GOT3 (cell line): ENCODE measurements at regions not wholly inside any gene's neighbourhood (a gene's known extent, or its start where the extent isn't known, plus 50 kb on each side); places are given as distances from the start of the nearest gene placed in this dataset.

Experiments
- DNase-seq: peaks from one replicate; lab custom pipeline; 2025; ENCODE audit warnings: mixed read lengths; lab: John Stamatoyannopoulos, UW

DNA sequence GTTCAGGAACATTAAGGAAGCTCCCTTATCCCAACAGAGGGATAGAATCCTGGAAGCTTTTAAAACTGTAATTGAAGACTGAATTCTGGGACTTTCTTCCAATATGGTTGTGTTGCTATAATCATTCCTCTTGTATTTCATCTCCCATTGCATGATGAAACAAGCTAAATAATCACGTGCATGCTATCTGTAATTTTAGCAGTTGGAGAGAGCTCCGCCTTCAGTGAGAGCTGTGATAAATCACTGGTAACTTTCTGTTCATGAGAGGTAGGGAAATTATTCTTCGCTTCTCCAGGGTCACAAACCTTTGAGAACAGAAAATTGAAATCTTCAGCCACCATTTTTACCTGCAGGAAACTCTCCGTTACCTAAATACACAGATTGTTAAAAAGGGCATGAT is 530.2 kb downstream of the HTR7 start:
- no peak for DNase-seq

DNA sequence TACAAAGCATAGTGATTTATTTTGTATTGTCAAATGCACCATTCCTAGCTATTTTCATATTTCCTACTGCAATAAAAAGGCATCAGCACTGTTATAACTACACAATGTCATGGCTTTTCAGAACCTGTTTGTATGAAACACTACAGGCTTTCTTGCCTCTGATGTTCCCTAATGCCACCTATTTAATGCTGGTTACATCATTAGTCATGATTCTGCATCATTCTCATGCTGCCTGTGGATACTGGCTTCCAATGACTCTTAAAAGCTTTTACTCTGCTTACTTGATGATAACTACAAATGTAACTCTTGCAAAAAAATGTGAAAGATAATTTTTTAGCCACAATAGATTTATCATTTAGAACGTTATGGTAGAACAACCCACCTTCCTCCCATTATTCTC is 529.4 kb downstream of the HTR7 start:
- DNase-seq: no peak

DNA sequence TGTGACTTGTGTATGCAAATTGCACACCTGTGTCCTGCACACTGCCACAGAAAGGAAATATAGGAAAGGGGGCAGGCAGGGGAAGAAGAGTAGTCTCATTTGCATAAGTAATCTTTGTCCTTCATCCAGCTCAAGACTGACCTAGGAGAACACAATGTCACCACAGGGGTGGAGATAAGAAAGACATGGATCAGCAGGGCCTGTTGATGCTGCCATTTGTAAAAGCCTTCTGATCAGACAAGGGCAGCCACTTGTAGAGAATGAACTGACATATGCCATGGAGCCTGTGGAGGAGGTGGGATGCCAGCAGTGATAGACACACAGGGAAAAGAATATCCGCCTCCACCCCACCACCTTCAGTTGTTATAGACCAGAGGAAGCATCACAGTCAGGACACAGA is 528.9 kb downstream of the HTR7 start:
- no peak for DNase-seq

DNA sequence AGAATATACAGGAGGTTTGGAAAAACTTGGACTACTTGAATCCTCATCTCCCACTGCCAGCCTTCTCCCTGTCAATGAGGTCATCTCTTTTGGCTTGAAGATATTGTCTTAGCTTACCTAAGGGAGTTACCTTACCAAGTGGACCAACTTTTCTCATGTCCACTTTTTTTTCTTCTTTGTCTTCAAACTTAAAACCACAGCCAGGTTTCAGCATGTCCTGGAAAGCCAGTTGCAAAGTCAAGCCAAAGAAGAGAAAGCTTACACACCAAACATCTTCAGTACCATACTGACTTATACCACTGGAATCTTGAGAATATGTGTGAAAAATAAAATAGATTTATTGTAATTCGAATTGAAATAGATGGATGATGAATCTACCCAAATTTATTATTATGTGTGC is 520.5 kb downstream of the HTR7 start:
- no peak for DNase-seq

DNA sequence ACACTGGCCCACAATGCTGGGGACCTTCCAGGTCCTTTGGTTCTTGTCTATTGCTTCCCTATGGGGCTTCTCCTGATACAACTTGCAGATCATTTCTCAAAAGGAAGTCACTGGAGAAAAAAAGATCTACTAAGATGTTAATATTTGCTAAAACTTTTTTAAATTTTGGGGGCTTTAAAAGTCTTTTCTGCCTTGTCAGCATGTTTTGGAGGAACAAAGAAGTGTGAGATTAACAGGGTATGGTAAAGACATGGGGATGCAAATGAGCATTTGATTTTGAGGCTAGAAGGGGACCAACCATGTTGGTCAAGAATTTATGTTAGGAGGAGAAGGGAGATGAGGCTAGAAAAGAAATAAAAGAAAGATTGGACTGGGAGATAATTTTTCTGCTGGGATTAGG is 515.4 kb downstream of the HTR7 start:
- DNase-seq: no peak

DNA sequence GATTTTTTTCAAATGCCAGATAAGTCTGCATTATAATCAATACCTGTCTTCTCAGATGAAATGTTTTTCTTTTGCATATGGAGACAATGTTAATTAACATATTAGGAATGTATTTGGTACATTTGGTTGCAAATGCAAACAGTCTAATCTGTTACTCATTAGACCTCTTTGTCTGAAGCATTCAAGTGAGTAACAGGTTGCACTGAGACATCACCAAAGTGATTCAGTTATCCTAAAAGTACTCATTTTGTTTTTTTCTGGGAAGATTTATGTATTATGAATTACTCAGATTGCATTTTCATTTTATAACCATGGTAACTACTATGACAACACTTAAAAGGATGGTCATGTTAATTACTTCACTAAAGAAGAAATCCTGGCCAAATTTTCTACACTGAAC is 513.6 kb downstream of the HTR7 start:
- DNase-seq: no peak

DNA sequence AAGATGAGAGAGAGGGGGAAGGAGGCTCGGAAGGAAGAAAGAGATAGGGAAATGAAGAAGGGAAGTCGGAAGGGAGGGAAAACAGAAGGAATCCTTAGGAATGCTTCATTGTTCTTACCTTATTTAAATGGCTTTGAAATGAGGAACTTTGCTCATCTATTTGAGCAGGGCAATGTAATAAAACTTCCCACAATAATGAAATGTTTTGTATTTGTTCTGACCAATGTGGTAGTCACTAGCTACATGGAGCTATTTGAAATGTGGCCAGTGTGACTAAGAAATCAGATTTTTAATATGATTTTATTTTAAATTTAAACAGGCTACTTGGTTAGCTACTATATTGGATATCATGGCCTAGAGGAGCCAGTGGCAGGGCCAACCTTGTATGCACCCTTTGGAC is 510.6 kb downstream of the HTR7 start:
- no peak for DNase-seq

DNA sequence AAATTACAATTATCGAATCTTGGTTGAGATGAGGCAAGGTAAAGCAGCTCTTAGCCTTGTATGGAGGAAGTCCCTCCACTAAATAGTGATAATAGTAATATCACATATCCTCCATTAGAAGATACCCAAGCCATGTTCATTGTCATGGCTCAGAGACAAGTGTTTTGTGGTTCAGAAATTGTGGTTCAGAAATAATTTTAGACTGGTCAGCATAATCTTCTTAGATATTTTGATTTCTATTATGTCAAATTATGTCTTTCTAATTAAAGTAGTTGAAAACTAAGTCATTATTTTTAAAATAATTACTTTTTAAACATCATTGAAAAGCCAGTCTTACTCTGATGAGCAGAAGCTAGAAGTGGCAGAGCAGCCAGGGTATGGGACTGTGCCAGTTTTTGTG is 507.7 kb downstream of the HTR7 start:
- DNase-seq: no peak

DNA sequence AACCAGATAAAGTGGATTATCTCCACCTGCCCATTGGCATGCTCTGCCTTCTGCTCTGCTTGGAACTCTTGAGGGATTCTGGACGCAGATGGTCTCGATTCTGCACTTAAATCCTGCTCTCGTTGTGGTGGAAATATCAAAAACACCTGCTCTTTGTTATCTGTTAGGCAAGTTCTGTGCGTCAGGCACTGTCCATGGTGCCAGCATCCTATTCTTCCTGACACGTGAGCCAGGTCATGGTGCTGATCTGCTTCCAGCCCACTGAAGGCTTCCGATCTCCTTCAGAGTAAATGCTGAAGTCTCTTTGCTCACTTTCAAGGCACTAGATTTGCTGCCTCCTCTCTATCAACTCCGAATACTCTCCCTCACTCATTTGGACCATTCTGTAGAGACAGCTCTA is 505.6 kb downstream of the HTR7 start:
- no peak for DNase-seq

DNA sequence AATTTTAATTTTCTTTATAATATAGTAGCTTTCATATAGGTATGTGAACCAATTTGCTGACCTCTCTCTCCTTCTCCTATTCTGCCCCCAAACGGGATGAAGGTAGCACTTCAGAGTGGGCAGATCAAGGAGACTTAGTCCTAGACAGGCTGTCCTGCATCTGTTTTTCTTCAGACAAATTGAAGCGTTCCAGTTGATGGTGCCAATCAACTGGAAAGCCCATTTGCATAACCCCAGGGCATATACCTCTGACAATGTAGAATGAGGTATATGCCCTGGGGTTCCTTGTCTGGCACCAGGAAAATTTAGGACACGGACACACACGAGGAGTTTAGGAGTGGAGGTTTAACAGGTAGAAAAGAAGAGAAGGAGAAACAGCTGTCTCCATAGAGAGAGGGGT is 502.9 kb downstream of the HTR7 start:
- no peak for DNase-seq

DNA sequence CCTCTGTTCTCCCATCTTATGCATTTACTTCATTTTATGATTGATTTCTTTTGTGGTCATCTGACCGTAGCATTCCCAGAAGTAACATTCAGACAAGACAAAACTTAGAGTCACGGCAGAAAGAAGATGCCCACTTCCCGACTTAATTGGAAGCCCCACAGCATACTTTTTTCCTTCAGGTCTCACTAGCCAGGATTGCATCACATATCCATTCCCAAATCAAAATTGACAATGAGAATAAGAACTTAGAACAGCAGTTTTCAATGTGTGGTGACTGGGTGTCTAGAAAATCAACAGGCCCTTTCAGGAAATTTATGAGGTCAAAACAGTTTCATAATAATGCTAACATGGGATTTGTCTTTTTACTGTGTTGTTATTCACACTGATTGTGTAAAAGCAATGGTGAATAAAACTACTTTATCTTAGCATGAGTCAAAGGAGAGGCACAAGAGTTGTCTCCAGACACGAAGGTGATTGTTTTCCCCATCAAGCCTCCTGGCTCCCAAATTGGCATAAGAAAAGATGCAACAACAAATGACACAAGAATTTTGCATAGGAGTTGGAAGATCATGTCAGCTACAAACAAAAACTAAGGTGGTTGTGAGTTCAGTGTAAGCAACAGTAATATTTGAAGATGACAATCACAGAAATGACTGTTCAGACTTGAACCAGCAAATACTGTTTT is 493.9 kb downstream of the HTR7 start:
- no peak for DNase-seq

DNA sequence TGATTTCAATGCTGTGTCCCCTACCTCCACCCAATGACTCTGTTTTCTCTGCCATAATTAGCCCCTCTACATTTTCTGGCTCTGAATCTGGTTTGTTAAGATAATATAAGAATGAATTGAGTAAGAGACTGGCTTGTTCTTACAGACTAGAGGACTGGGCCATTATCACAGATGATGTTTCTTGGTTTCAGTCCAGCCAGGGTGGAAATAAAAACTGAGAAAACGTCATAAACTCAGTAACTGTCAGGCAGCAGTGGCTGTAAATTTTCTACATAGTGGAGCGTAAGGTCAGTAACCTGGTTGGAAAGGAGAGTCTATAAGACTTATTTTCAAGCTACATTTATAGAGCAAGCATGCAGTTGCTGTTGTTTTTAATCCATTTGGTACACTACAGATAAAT is 485.4 kb downstream of the HTR7 start:
- DNase-seq: no peak

DNA sequence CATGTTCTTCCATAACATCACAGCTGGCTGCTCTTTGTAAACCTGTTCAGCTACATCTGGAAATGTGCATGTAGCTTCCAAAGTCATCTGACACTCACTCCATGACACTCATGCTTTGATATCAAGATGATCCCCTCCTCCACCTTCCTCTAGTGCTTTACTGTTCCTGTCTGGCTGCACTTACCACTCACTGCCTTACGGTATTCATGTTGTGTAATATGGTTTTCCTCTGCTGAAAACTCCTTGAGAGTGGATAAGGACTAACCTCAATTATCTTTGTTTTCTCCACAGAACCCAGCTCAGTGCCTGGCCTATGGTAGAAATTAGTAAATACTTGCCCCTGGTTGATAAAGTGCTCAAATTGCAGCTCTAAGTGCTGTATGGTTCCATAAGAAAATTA is 483.9 kb downstream of the HTR7 start:
- no peak for DNase-seq

DNA sequence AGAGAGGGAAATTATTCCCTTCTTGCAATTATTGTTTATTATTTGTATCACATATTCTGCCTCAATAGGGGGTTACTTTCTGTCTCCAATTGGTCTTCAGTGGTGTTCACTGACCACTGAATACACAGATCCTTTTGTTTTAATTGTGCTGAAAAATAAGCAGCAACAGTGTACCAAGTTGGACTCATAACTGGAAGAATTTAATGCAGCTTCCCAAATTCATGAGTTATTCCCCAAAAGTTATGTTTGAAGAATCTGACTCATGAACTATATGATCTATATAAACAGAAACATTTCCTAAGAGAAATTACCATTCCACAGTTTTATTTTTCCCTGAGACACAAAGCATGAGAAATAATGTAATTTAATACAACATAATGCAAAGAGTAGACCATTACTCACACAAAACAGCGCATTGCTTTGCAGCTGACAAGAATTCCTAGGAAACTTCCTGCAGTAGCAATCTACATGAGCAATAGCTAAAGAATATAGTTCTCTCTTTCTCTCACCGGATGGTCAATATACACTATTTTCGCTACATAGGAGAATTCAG is 479.2 kb downstream of the HTR7 start:
- no peak for DNase-seq

DNA sequence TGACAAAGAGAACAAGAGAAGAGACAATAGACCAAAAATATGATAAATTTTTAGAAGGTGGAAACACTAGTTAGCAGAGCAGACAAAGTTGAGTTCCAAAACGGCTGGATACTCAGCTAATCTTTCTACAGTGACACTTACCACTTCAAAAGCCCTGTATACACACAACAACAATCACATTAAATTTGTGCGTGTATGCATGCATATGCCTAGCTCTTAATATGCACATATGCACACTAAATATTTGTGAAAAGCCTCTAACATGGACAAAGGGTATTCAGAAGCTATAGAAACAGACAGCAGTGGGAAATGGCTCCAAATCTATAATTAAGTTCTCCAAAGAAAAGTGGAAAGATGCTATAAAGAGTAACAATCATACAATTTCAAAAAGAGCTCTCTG is 476.4 kb downstream of the HTR7 start:
- DNase-seq: no peak

DNA sequence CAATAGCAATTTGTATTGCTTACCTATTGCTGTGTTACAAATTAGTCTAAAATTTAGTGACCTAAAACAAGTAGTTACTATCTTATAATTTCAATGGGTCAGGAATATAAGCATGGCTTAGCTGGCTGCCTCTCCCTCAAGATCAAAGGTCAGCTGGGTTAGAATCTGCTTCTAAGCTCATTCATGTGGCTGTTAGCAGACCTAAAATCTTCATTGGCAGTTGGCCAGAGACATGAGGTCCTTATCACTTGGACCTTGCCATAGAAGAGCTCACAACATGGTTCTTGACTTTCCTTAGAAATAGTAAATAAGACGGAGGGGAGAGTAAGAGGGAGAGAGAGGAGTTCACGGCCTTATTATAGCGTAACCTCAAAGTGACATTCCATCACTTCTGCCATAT is 468.0 kb downstream of the HTR7 start:
- DNase-seq: no peak

DNA sequence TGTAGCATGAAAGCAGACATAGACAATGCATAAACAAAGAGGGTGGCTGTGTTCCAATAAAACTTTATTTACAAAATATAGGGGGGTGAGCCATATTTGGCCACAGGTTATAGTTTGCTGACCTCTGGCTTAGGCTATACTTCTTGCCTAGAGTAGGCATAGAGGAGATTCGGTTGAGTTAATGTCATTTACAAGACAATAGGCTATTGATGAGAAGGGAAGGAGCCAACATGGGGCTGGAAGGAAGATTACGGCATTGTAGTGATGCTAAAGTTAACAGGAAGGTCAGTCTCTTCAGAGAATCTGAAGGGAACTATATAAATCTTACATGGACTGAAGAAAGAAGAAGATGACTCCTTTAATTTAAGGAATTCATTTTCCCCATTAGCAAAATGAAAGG is 463.5 kb downstream of the HTR7 start:
- DNase-seq: no peak

DNA sequence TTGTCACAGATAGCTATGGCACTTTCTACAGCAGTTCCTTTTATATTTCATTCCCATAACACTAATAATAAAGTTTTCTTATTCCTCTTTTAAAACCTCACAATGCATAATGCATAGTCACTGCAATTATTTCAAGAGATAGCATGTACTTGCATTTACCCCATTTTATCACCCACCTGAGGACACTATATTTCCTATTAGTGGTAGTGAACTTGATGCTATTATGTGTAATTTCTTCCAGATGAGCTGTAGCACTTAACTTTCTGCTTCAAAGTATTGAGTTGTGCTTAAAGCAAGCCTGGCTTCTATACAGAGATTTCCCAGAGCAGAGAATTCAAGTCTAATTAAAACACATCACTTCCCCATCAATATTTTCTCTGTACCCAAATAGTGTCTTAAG is 461.1 kb downstream of the HTR7 start:
- no peak for DNase-seq

DNA sequence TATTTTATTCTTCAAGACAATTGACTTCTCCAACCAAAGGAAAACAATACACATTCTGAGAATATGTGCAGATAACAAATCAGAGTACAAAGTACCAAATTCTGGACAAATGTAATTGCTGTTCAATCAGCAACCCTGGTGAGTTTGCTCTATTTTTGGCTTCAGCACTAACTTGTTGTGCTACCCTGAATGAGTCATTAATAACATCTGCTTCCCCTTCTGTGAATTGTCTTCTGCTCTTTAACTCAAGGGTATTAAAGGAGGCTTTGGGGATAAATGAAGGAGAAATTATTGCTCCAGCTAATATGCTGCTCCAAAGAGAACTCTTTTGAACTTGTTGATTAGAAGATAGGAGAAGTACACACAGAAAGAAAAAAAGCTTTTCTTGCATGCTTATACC is 459.3 kb downstream of the HTR7 start:
- no peak for DNase-seq

DNA sequence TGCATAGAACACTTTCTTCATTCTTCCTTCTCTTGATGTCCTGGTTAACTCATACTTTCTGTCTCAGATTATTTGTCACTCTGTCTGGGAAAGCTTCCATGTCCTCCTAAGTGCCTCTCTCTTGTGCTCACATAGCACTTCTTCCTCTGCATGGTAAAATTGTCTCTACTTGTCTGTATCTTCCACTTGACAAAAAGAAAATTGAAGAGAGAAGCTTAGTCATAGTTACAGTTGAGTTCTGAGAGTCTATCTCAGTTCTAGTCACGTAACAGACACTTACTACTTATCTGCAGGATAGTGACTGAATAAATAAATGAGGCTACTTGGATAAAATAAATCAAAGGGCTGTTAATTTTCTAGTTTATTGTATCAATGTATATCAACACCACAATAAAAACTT is 458.1 kb downstream of the HTR7 start:
- DNase-seq: no peak

DNA sequence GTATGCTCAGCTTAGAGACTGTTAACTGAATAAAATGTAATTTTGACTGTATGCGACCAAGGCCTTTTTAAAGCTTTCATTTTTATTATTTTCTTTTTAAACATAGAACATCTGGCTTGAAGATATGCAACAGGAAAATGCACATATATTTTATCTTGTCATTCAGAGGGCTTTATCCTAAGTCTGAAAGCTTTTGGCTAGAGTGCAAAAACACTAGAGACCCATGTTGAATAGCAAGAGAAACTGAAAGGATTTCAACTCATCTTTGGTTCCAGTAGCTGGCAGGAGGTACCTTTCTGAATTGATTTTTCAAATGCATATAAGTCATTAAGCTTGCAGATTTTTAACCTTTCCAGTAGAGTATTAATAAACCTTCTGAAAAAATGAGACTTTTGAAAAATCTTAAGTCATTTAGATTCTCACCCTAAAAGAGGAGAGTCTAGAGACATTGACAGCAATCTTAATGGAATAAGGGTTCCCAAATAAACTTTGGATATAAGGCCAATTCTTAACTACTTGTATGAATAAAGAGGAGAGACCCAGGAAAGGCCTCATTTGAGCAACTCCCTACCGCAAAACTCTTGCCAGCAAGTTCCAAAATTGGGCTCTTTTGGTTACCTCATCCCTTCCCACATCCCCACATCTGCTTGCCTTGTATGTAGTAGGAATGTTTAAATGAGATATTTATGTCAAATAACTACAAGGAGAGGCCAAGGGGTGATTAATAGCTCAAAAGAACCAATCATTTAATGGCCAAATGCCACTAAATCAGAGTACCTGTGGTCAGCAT is 454.4 kb downstream of the HTR7 start:
- DNase-seq: no peak

DNA sequence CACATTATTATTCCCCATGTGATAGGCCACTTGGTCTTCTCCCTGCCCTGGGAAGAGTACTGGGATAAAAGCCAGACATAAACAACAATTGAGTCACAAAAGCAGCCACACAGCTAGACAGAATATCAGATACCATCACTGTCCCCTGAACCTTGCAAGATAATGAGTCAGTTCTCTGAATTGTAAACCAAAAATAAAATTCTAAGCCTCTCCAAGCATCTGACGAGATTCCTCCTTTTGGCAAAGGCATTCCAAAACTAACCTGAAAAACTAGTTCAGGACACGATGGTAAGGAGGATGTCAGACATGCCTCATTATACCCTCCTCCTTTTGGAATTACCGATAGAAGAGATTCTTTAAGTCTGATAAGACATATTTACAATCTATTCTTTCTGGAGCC is 450.7 kb downstream of the HTR7 start:
- DNase-seq: no peak

DNA sequence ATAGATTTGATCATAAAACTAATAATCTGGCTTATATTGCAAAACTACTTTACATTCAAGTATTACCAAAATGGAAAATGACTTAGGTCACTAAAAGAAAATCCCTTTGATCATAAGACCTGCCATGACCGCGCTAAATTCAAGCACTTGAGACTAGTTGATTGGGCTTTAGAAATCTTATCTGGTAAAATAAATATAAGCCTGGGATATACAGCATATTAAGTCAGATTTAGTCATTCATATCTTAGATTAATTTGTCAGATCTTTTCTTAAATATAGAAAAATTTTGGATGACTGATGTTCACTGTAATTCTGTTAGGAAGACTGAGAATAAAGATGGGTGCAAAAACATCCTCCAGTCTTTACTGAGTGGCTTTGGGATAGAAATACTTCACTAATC is 450.0 kb downstream of the HTR7 start:
- DNase-seq: no peak

DNA sequence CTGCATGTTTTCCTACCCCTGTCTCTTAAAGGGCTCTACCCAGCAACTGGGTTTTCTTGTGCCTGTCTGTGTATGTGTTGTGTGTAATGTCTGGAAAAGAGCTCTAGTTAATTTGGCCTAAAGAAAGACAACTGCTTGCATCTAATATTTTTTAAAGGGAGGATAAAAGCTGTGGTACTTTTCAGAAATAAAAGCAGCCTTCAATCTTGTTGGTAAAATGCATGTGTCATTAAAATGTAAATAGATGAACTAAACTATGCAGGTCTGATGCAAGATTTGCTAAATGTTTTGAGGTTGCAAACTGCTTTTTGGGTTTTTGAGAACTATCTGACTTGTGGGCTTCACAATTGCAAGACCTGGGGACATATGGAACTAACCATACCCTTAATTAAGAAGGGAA is 445.3 kb downstream of the HTR7 start:
- DNase-seq: no peak
